ENCODE measurements at regions not wholly inside any gene's neighbourhood (a gene's known extent, or its start where the extent isn't known, plus 50 kb on each side); places are given as distances from the start of the nearest gene placed in this dataset.

DNA sequence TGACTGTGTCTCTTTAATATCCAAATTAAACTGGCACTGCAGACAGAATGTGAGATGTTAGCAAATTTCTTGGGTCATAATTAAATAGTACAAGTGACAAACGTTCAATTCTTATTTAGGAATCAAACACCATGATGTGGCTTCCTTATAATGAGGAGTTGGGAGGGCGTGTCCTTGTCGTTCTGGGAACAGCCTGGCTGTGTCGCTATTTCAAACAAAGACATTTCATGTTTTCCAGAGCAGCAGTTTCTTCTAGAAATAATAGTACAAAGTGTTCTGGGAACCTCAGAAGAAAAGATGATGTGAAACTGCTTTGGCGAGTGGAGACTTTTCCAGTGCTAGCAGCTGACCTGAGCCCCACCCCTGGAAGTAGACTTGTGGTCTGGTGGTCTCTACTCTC lies 301.7 kb upstream of the N4BP1 start:
- TF ChIP-seq POLR2A (IDR thresholded peaks at IDR 0.05; ENCODE audit: low read depth, low read length) (no peak), POLR2AphosphoS5 (IDR thresholded peaks at IDR 0.05; ENCODE audit: low read depth, low read length) (no peak)

Measured in GM12892 (cell line).